Endothelial cell of umbilical vein (primary cell): ENCODE measurements at regions not wholly inside any gene's neighbourhood (a gene's known extent, or its start where the extent isn't known, plus 50 kb on each side); places are given as distances from the start of the nearest gene placed in this dataset.

Experiments used
- BruUV-seq: library from RNA; stranded (reverse); fragments of 400-500 nt; replicated peaks from 2 replicates; lab custom pipeline; 2021; lab: Mats Ljungman, UMichigan
- CTCF ChIA-PET: fragments of 300-600, 350-600 bp; sonication (Branson Sonifier 250); formaldehyde crosslinking; loops from one replicate; lab custom pipeline; 2021; ENCODE audit warnings: antibody characterized with exemption, inconsistent platforms; lab: Charles Lee
- POLR2A ChIA-PET: fragments of 300-600, 350-600 bp; sonication (Branson Sonifier 250); formaldehyde crosslinking; loops from one replicate; lab custom pipeline; 2021; ENCODE audit warnings: antibody characterized with exemption, inconsistent platforms; lab: Charles Lee
- DNase-seq: peaks from one replicate; pipeline ENCODE4 v3.0.0-alpha.2; 2011; ENCODE audit warnings: low read depth, low spot score
- FAIRE-seq: peaks from 2 replicates; lab custom pipeline; 2011; peaks lifted over from hg19 to GRCh38; lab: Jason Lieb, UNC
- H2AFZ ChIP-seq: 2 replicates; pipeline ENCODE4 v1.6.0; 2012; ENCODE audit warnings: low read depth, low read length, control low read depth, inconsistent platforms
- H3K27ac ChIP-seq: 2 replicates; pipeline ENCODE4 v1.5.1; 2011; ENCODE audit warnings: low read depth, mild to moderate bottlenecking, control low read depth, low read length, moderate library complexity; ENCODE audit not compliant: insufficient read depth
- H3K27me3 ChIP-seq, 2 experiments: 2 replicates each; pipeline versions ENCODE4 v1.6.0 to v1.6.1; 2011; ENCODE audit warnings: low read length in 2 of 2, mixed read lengths in 1 of 2; ENCODE audit not compliant: control insufficient read depth in 2 of 2, insufficient read depth in 2 of 2
- H3K36me3 ChIP-seq, 2 experiments: 2 replicates in 1 of 2; 3 replicates in 1 of 2; pipeline ENCODE4 v1.5.1; 2011; ENCODE audit warnings: low read length in 2 of 2, mild to moderate bottlenecking in 1 of 2, moderate library complexity in 1 of 2; ENCODE audit not compliant: control insufficient read depth in 2 of 2, insufficient read depth in 2 of 2; ENCODE audit errors: extremely low read depth in 1 of 2
- H3K4me1 ChIP-seq: 3 replicates; pipeline ENCODE4 v1.5.1; 2011; ENCODE audit warnings: mild to moderate bottlenecking, low read length; ENCODE audit not compliant: control insufficient read depth, insufficient read depth; ENCODE audit errors: extremely low read depth
- H3K4me2 ChIP-seq: 2 replicates; pipeline ENCODE4 v1.6.1; 2011; ENCODE audit warnings: low read length, control low read depth, mixed read lengths; ENCODE audit not compliant: insufficient read depth
- H3K4me3 ChIP-seq, 3 experiments: fragments of 200-600 bp in 1 of 3; sonication (generic), shearing (Covaris generic) in 1 of 3; replicated peaks in 1 of 3; 2 replicates each; pipeline ENCODE4 v1.5.1; 2011 to 2016; ENCODE audit warnings: control low read depth in 3 of 3, low read length in 3 of 3, mild to moderate bottlenecking in 2 of 3, inconsistent platforms in 1 of 3, low read depth in 1 of 3, moderate library complexity in 1 of 3; ENCODE audit not compliant: insufficient read depth in 1 of 3
- H3K79me2 ChIP-seq: 2 replicates; pipeline ENCODE4 v1.6.0; 2012; ENCODE audit warnings: low read length, inconsistent platforms; ENCODE audit not compliant: control insufficient read depth, insufficient read depth
- H3K9ac ChIP-seq: replicated peaks from 2 replicates; pipeline ENCODE3; 2011; ENCODE audit warnings: low read length, control low read depth; ENCODE audit not compliant: insufficient read depth; ENCODE audit errors: extremely low read depth
- H3K9me1 ChIP-seq: replicated peaks from 3 replicates; pipeline ENCODE4 v1.6.0; 2011; ENCODE audit warnings: mild to moderate bottlenecking, low read length; ENCODE audit not compliant: control insufficient read depth, insufficient read depth; ENCODE audit errors: extremely low read depth
- H3K9me3 ChIP-seq: replicated peaks from 2 replicates; pipeline ENCODE4 v1.5.1; 2012; ENCODE audit warnings: low read length, inconsistent platforms; ENCODE audit not compliant: control insufficient read depth, insufficient read depth
- H4K20me1 ChIP-seq: replicated peaks from 2 replicates; pipeline ENCODE3; 2011; ENCODE audit warnings: mild to moderate bottlenecking, low read length; ENCODE audit not compliant: control insufficient read depth, insufficient read depth; ENCODE audit errors: extremely low read depth
- CTCF ChIP-seq, 2 donors: IDR thresholded peaks; 1 replicate in 1 of 2; 2 replicates in 1 of 2; pipeline ENCODE4 v1.5.1; 2011; ENCODE audit warnings: low read length in 2 of 2, mild to moderate bottlenecking in 2 of 2, moderate library complexity in 2 of 2, control low read depth in 1 of 2, inconsistent platforms in 1 of 2, low read depth in 1 of 2; ENCODE audit not compliant: insufficient read depth in 1 of 2; ENCODE audit errors: extremely low read depth in 1 of 2
- EZH2 ChIP-seq: IDR thresholded peaks from 2 replicates; pipeline ENCODE4 v1.6.1; 2012; ENCODE audit warnings: borderline replicate concordance, low read depth, mild to moderate bottlenecking, moderate library complexity, low read length, inconsistent platforms; ENCODE audit not compliant: severe bottlenecking
- FOS ChIP-seq: IDR thresholded peaks from 2 replicates; pipeline ENCODE4 v1.6.1; 2011; ENCODE audit warnings: mild to moderate bottlenecking, low read length, moderate library complexity, borderline replicate concordance; ENCODE audit not compliant: insufficient read depth
- GATA2 ChIP-seq: IDR thresholded peaks from 2 replicates; pipeline ENCODE4 v1.7.0; 2011; ENCODE audit warnings: low read depth, mild to moderate bottlenecking, moderate library complexity, mixed read lengths, low read length; ENCODE audit not compliant: insufficient read length, insufficient read depth
- JUN ChIP-seq: IDR thresholded peaks from 2 replicates; pipeline ENCODE4 v1.6.1; 2011; ENCODE audit warnings: borderline replicate concordance, low read depth; ENCODE audit not compliant: insufficient read length, insufficient read depth
- MYC ChIP-seq: IDR thresholded peaks from one replicate; pipeline ENCODE4 v1.6.1; 2011; ENCODE audit warnings: mild to moderate bottlenecking, low read depth, low read length
- POLR2A ChIP-seq: IDR thresholded peaks from 2 replicates; pipeline ENCODE4 v1.6.1; 2012; ENCODE audit warnings: low read depth, mild to moderate bottlenecking, control low read depth, low read length
- POLR2AphosphoS5 ChIP-seq: IDR thresholded peaks from 2 replicates; pipeline ENCODE4 v1.6.1; 2012; ENCODE audit warnings: low read depth, mild to moderate bottlenecking, control low read depth, low read length, moderate library complexity; ENCODE audit not compliant: insufficient read depth
- dilution Hi-C: fragments of 300-500 bp; cut with MboI; formaldehyde crosslinking; loops from one replicate; pipeline ENCODE4 v1.15.0; 2019; ENCODE audit warnings: low sequenced_read_pairs; ENCODE audit not compliant: extremely low pct_ligation_motif_present
- intact Hi-C: fragments of 100-400 bp; cut with micrococcal nuclease; formaldehyde crosslinking; loops from one replicate; pipeline ENCODE4 v1.10.0; 2022
- TF ChIP-seq, protein P1 (sequence below): IDR thresholded peaks from 2 replicates; pipeline ENCODE4 v1.6.1; 2011; ENCODE audit not compliant: insufficient read depth, insufficient read length

GRCh38 chr3:118207271-118207670 is 827.4 kb downstream of the IGSF11 start:
- DNase-seq, result no peak
- Histone ChIP-seq H3K79me2 (no peaks in the 10 kb centered on the region), H3K9me1 (no peaks in the 10 kb centered on the region), H3K4me1 (no peaks in the 10 kb centered on the region), H3K27me3 (no peaks in the 10 kb centered on the region), H3K9me3 (no peaks in the 10 kb centered on the region), H3K4me2 (no peak overlapping the region), H3K4me3 (no peak overlapping the region), H2AFZ (no peak overlapping the region), H4K20me1 (no peaks in the 10 kb centered on the region), H3K36me3 (no peaks in the 10 kb centered on the region), H3K27ac (no peak overlapping the region), H3K9ac (no peak overlapping the region)
- CTCF ChIA-PET, result no interaction called here
- TF ChIP-seq EZH2 (no peak), JUN (no peak), POLR2A (no peak), GATA2 (no peak), FOS (no peak), POLR2AphosphoS5 (no peak), CTCF (IDR thresholded peaks at IDR 0.05; ENCODE audit: extremely low read depth in 1 of 2, insufficient read depth in 1 of 2, low read depth in 1 of 2, low read length in 2 of 2) (no peak), MYC (no peak)
- TF ChIP-seq, protein P1, sequence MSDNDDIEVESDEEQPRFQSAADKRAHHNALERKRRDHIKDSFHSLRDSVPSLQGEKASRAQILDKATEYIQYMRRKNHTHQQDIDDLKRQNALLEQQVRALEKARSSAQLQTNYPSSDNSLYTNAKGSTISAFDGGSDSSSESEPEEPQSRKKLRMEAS, result no peak
- no TSS peak for BruUV-seq
- intact Hi-C loops, result no loop called here
- POLR2A ChIA-PET, result no interaction called here
- dilution Hi-C loops, result no loop called here
- no peak for FAIRE-seq
